Ishikawa (cell line): ENCODE measurements at regions not wholly inside any gene's neighbourhood (a gene's known extent, or its start where the extent isn't known, plus 50 kb on each side); places are given as distances from the start of the nearest gene placed in this dataset.
A peak's percentile ranks its signal among the peaks of the same experiment; 100 is the strongest.

Source experiments
- CEBPB ChIP-seq: IDR thresholded peaks from 2 replicates; pipeline ENCODE4 v1.6.1; 2012
- CREB1 ChIP-seq: IDR thresholded peaks from 2 replicates; pipeline ENCODE4 v1.6.1; 2012; ENCODE audit warnings: low read depth
- EGR1 ChIP-seq: IDR thresholded peaks from 2 replicates; pipeline ENCODE4 v1.6.1; 2012
- EP300 ChIP-seq: IDR thresholded peaks from 2 replicates; pipeline ENCODE4 v1.6.1; 2012; ENCODE audit warnings: borderline replicate concordance
- FOXM1 ChIP-seq: IDR thresholded peaks from 2 replicates; pipeline ENCODE4 v1.6.1; 2012; ENCODE audit warnings: low read depth, borderline replicate concordance
- NFIC ChIP-seq: IDR thresholded peaks from 2 replicates; pipeline ENCODE4 v1.6.1; 2012
- RAD21 ChIP-seq: IDR thresholded peaks from 2 replicates; pipeline ENCODE4 v1.6.1; 2012; ENCODE audit warnings: low read depth
- REST ChIP-seq: IDR thresholded peaks from 2 replicates; pipeline ENCODE4 v1.6.1; 2012; ENCODE audit warnings: low read depth, mild to moderate bottlenecking
- TAF1 ChIP-seq: IDR thresholded peaks from 2 replicates; pipeline ENCODE4 v1.6.1; 2012; ENCODE audit warnings: low read depth, mild to moderate bottlenecking
- TCF12 ChIP-seq: IDR thresholded peaks from 2 replicates; pipeline ENCODE4 v1.6.1; 2012; ENCODE audit warnings: low read depth
- TEAD4 ChIP-seq: IDR thresholded peaks from 2 replicates; pipeline ENCODE4 v1.6.1; 2012
- USF1 ChIP-seq: IDR thresholded peaks from 2 replicates; pipeline ENCODE4 v1.6.1; 2012
- YY1 ChIP-seq: IDR thresholded peaks from 2 replicates; pipeline ENCODE4 v1.6.1; 2012; ENCODE audit warnings: low read depth
- ZBTB7A ChIP-seq: IDR thresholded peaks from 2 replicates; pipeline ENCODE4 v1.6.1; 2012; ENCODE audit warnings: low read depth
- TF ChIP-seq, protein P1 (sequence below): IDR thresholded peaks from 2 replicates; pipeline ENCODE4 v1.6.1; 2012

DNA sequence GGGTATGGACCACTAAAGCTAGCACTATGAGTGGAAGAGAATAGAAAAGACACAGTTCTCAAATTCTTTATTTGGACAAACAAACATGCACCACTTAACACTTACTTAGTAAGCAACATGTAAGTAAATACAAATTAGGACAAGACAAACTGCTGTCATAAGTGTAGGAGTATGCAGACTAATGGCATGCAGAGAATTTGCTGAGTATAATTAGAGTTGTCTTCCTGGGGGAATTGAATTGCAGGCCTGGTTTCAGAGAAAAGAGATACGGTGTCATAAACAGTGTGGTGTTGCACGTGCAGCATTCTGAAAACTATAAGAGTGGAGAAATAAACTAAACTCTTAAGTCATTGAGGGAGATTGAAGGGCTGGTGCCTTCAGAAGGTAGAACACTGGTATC, 125.2 kb upstream of the EYA4 start:
- TF ChIP-seq TEAD4 (no peak), ZBTB7A (no peak)
- TF ChIP-seq, protein P1, sequence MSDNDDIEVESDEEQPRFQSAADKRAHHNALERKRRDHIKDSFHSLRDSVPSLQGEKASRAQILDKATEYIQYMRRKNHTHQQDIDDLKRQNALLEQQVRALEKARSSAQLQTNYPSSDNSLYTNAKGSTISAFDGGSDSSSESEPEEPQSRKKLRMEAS = no peak

- no peak for TF ChIP-seq NFIC
- no peak for TF ChIP-seq TAF1
- no peak for TF ChIP-seq EGR1
- TF ChIP-seq USF1 = no peak
- TF ChIP-seq CEBPB = no peak
- no peak for TF ChIP-seq YY1
- TF ChIP-seq, protein P1 = no peak
- no peak for TF ChIP-seq CREB1
- TF ChIP-seq FOXM1 = no peak
- no peak for TF ChIP-seq EP300
- no peak for TF ChIP-seq ZBTB7A
Observed at GRCh38 chr6:133128191-133128590, 113.0 kb upstream of the EYA4 start.

DNA sequence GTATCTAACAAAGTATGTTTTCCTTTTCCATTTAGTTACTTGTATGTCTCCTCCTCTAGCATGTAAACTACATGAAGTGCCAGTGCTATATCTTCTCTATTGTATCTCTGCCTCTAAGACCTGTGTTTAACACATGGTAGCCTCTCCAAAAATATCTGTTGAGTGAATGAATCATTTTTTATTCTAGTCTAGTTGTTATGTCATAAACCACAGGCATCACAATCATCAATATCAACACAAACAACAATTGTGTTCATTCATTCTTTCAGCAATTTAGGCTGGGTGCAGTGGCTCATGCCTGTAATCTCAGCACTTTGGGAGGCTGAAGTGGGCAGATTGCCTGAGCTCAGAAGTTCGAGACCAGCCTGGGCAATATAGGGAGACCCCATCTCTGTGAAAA, 111.6 kb upstream of the EYA4 start:
- TF ChIP-seq YY1 = no peak
- no peak for TF ChIP-seq TAF1
- TF ChIP-seq CEBPB = no peak
- TF ChIP-seq, protein P1 = no peak
- no peak for TF ChIP-seq EP300

GRCh38 chr6:133130863-133131262, 110.3 kb upstream of the EYA4 start:
- TF ChIP-seq REST = no peak
- TF ChIP-seq EP300 = peak; percentile 56; the same call in 1 of the 2 replicates
- no peak for TF ChIP-seq EGR1
- TF ChIP-seq TEAD4 = peak; percentile 73
- no peak for TF ChIP-seq TAF1
- peak; percentile 59; the same call in 1 of the 2 replicates for TF ChIP-seq TCF12
- TF ChIP-seq NFIC = peak; percentile 70
- TF ChIP-seq, protein P1 = peak; percentile 64
- peak; percentile 27; the same call in 1 of the 2 replicates for TF ChIP-seq RAD21
- TF ChIP-seq YY1 = no peak

- TF ChIP-seq REST (no peak), TCF12 (no peak), TEAD4 (0 out of 2 replicates have a peak, but pooled peaks have one; percentile 12), FOXM1 (0 out of 2 replicates have a peak, but pooled peaks have one; percentile 30)
Observed at GRCh38 chr6:133131621-133132465, 109.3 kb upstream of the EYA4 start.

DNA sequence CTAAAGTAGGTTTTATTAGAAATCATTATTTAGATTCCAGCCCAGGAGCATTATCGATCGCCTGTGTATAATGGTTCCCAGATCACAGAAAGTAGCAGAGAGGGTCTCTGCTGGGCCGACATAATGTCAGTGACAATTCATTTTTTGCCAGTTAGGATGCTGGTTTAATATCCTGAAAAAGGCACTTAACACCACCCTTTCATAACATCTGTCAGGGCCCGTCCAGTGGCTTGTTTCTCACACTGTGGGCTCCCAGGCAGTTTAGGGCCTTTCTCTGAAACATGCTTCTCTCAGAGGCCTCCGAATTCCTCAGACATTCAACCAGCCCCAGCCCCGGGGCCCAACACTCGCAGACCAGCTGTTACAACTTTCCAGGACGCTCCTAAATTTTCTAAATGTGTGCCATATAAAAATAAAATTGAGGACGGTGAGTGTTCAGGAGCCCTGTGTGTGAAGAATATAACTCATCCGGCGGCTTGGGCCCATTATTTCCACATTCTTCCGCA, 108.6 kb upstream of the EYA4 start:
- TF ChIP-seq USF1 = no peak
- no peak for TF ChIP-seq NFIC
- TF ChIP-seq CREB1 = no peak
- TF ChIP-seq TEAD4 = no peak
- TF ChIP-seq YY1 = no peak
- TF ChIP-seq RAD21 = no peak
- TF ChIP-seq, protein P1 = no peak
- TF ChIP-seq EGR1 = no peak
- TF ChIP-seq TCF12 = no peak
- no peak for TF ChIP-seq TAF1
- no peak for TF ChIP-seq ZBTB7A
- TF ChIP-seq EP300 = no peak
- no peak for TF ChIP-seq CEBPB
- TF ChIP-seq FOXM1 = no peak
- TF ChIP-seq REST = no peak
